ENCODE measurements at regions not wholly inside any gene's neighbourhood (a gene's known extent, or its start where the extent isn't known, plus 50 kb on each side); places are given as distances from the start of the nearest gene placed in this dataset.

GRCh38 chr3:137163241-137163871, 205.6 kb downstream of the IL20RB start:
- H3K27me3 ChIP-seq (ENCODE audit: control insufficient read depth in 4 of 4, insufficient read depth in 4 of 4, low read length in 3 of 4) = peaks cover 0 to 7% (median 0%) of the 10 kb centered on the region in 4 donors
- H3K4me1 ChIP-seq (ENCODE audit: control insufficient read depth in 4 of 4, insufficient read depth in 4 of 4, low read length in 3 of 4) = no peaks in the 10 kb centered on the region
- DNase-seq (ENCODE audit: low spot score) = no peak
- H3K9ac ChIP-seq (ENCODE audit: low read depth in 1 of 2, low read length in 2 of 2) = no peak overlapping the region
- H3K36me3 ChIP-seq (ENCODE audit: control insufficient read depth in 4 of 4, insufficient read depth in 3 of 4, low read depth in 1 of 4, low read length in 3 of 4) = no peaks in the 10 kb centered on the region
- no peak overlapping the region for H3K27ac ChIP-seq (ENCODE audit: low read depth in 1 of 2, low read length in 2 of 2)
- H3K4me3 ChIP-seq (ENCODE audit: low read depth in 1 of 3, low read length in 3 of 3) = no peak overlapping the region
- no peaks in the 10 kb centered on the region for H3K9me3 ChIP-seq (ENCODE audit: control insufficient read depth in 4 of 4, low read length in 3 of 4)
- WGBS = 46% methylated on average over 6 of the region's 6 CpGs
- TF ChIP-seq REST (IDR thresholded peaks at IDR 0.05) = no peak
- no peak for TF ChIP-seq ZBTB33 (IDR thresholded peaks at IDR 0.05)
- no peak for TF ChIP-seq NR2F2 (IDR thresholded peaks at IDR 0.05)
- no peak for TF ChIP-seq SP1 (IDR thresholded peaks at IDR 0.05)
- TF ChIP-seq FOXA2 (IDR thresholded peaks at IDR 0.05) = no peak
- no peak for TF ChIP-seq HNF4A (conservative IDR thresholded peaks at IDR 0.05)
- no peak for TF ChIP-seq TAF1 (conservative IDR thresholded peaks at IDR 0.05)
- no peak for TF ChIP-seq RXRA (IDR thresholded peaks at IDR 0.05)
- TF ChIP-seq CTCF (IDR thresholded peaks at IDR 0.05; ENCODE audit: low read depth, low read length, missing input control) = no peak
- no peak for TF ChIP-seq RAD21 (IDR thresholded peaks at IDR 0.05)
- no peak for TF ChIP-seq FOXA1 (IDR thresholded peaks at IDR 0.05)
- TF ChIP-seq EGR1 (IDR thresholded peaks at IDR 0.05; ENCODE audit: low read depth in 2 of 2) = no peak
- TF ChIP-seq GABPA (IDR thresholded peaks at IDR 0.05 in 1 of 2, conservative IDR thresholded peaks at IDR 0.05 in 1 of 2) = no peak
- TF ChIP-seq ATF3 (IDR thresholded peaks at IDR 0.05) = no peak
- no peak for TF ChIP-seq JUND (IDR thresholded peaks at IDR 0.05)

- no peak for DNase-seq (ENCODE audit: low spot score)
- H3K4me1 ChIP-seq (ENCODE audit: control insufficient read depth in 4 of 4, insufficient read depth in 4 of 4, low read length in 3 of 4) = no peaks in the 10 kb centered on the region
- TF ChIP-seq HNF4G (IDR thresholded peaks at IDR 0.05) (no peak), SP1 (IDR thresholded peaks at IDR 0.05) (no peak), ZBTB33 (IDR thresholded peaks at IDR 0.05) (no peak)
- no peaks in the 10 kb centered on the region for H3K36me3 ChIP-seq (ENCODE audit: control insufficient read depth in 4 of 4, insufficient read depth in 3 of 4, low read depth in 1 of 4, low read length in 3 of 4)
- H3K27ac ChIP-seq (ENCODE audit: low read depth in 1 of 2, low read length in 2 of 2) = no peak overlapping the region
- H3K9me3 ChIP-seq (ENCODE audit: control insufficient read depth in 4 of 4, low read length in 3 of 4) = no peaks in the 10 kb centered on the region
- H3K27me3 ChIP-seq (ENCODE audit: control insufficient read depth in 4 of 4, insufficient read depth in 4 of 4, low read length in 3 of 4) = peaks cover 0 to 7% (median 0%) of the 10 kb centered on the region in 4 donors
- no peak overlapping the region for H3K4me3 ChIP-seq (ENCODE audit: low read depth in 1 of 3, low read length in 3 of 3)
- H3K9ac ChIP-seq (ENCODE audit: low read depth in 1 of 2, low read length in 2 of 2) = no peak overlapping the region
Observed at GRCh38 chr3:137163958-137164357, 206.2 kb downstream of the IL20RB start.

Data from liver (tissue), 8 donors.